DOHH2 (cell line): ENCODE measurements at regions not wholly inside any gene's neighbourhood (a gene's known extent, or its start where the extent isn't known, plus 50 kb on each side); places are given as distances from the start of the nearest gene placed in this dataset.

Source experiments
- H3F3A ChIP-seq: fragments of 200-600 bp; sonication (generic), shearing (Covaris generic); 2 replicates; pipeline ENCODE4 v1.6.0; 2016; ENCODE audit warnings: antibody characterized with exemption, mild to moderate bottlenecking; ENCODE audit not compliant: control insufficient read depth, insufficient read depth
- H3K27ac ChIP-seq: fragments of 200-600 bp; sonication (generic); 2 replicates; pipeline ENCODE4 v1.5.1; 2014; ENCODE audit warnings: low read depth, mild to moderate bottlenecking, low read length, moderate library complexity
- H3K27me3 ChIP-seq: fragments of 200-600 bp; sonication (generic); 2 replicates; pipeline ENCODE4 v1.6.1; 2014; ENCODE audit warnings: mild to moderate bottlenecking, low read length, mixed read lengths; ENCODE audit not compliant: control insufficient read depth
- H3K36me3 ChIP-seq: fragments of 200-600 bp; sonication (generic); 2 replicates; pipeline ENCODE4 v1.6.1; 2014; ENCODE audit warnings: mild to moderate bottlenecking, low read length, moderate library complexity, mixed read lengths; ENCODE audit not compliant: control insufficient read depth
- H3K4me1 ChIP-seq: fragments of 200-600 bp; sonication (generic); 2 replicates; pipeline ENCODE4 v1.6.1; 2014; ENCODE audit warnings: mild to moderate bottlenecking, low read length, mixed read lengths; ENCODE audit not compliant: control insufficient read depth
- H3K4me2 ChIP-seq: fragments of 200-600 bp; sonication (generic); 2 replicates; pipeline ENCODE4 v1.6.0; 2014; ENCODE audit warnings: mild to moderate bottlenecking, low read length, moderate library complexity
- H3K4me3 ChIP-seq: fragments of 200-600 bp; sonication (generic); 2 replicates; pipeline ENCODE4 v1.5.1; 2014; ENCODE audit warnings: mild to moderate bottlenecking, low read length, mixed read lengths
- H3K79me2 ChIP-seq: fragments of 200-600 bp; sonication (generic); 2 replicates; pipeline ENCODE4 v1.6.1; 2014; ENCODE audit warnings: mild to moderate bottlenecking, low read length, mixed read lengths; ENCODE audit not compliant: control insufficient read depth
- H3K9me2 ChIP-seq: fragments of 200-600 bp; sonication (generic); replicated peaks from 2 replicates; pipeline ENCODE4 v1.6.1; 2014; ENCODE audit warnings: mild to moderate bottlenecking, low read length, mixed read lengths; ENCODE audit not compliant: control insufficient read depth
- H3K9me3 ChIP-seq: fragments of 200-600 bp; sonication (generic); 2 replicates; pipeline ENCODE4 v1.6.1; 2014; ENCODE audit warnings: antibody characterized with exemption, low read length, mixed read lengths; ENCODE audit not compliant: control insufficient read depth, insufficient read depth
- H4K20me1 ChIP-seq: fragments of 200-600 bp; sonication (generic); 2 replicates; pipeline ENCODE4 v1.6.0; 2014; ENCODE audit warnings: low read depth, mild to moderate bottlenecking, antibody characterized with exemption, low read length, moderate library complexity; ENCODE audit not compliant: control insufficient read depth, insufficient read depth
- CTCF ChIP-seq: fragments of 200-600 bp; sonication (generic); IDR thresholded peaks from one replicate; pipeline ENCODE4 v1.5.1; 2014; ENCODE audit warnings: antibody characterized with exemption, mild to moderate bottlenecking, low read depth, low read length; ENCODE audit not compliant: poor library complexity, severe bottlenecking
- EZH2phosphoT487 ChIP-seq: fragments of 200-600 bp; sonication (generic); IDR thresholded peaks from 2 replicates; pipeline ENCODE4 v1.6.1; 2017; ENCODE audit warnings: borderline replicate concordance, mild to moderate bottlenecking, antibody characterized with exemption, low read length, moderate library complexity, mixed read lengths

- no peaks in the 10 kb centered on the region for H4K20me1 ChIP-seq
- no peak overlapping the region for H3K27ac ChIP-seq
- no peak overlapping the region for H3K4me3 ChIP-seq
- no peaks in the 10 kb centered on the region for H3K79me2 ChIP-seq
- no peaks in the 10 kb centered on the region for H3F3A ChIP-seq
- no peak for TF ChIP-seq CTCF
- no peak for TF ChIP-seq EZH2phosphoT487
- H3K9me2 ChIP-seq = no peaks in the 10 kb centered on the region
- H3K36me3 ChIP-seq = no peaks in the 10 kb centered on the region
- H3K4me1 ChIP-seq = no peaks in the 10 kb centered on the region
- no peaks in the 10 kb centered on the region for H3K27me3 ChIP-seq
- no peak overlapping the region for H3K4me2 ChIP-seq
- no peaks in the 10 kb centered on the region for H3K9me3 ChIP-seq
Measured at GRCh38 chr12:125835852-125836251, 770.6 kb downstream of the AACS start.

- no peaks in the 10 kb centered on the region for H3K9me2 ChIP-seq
- no peak for TF ChIP-seq EZH2phosphoT487
- TF ChIP-seq CTCF = no peak
- no peaks in the 10 kb centered on the region for H3F3A ChIP-seq
- no peaks in the 10 kb centered on the region for H4K20me1 ChIP-seq
- no peaks in the 10 kb centered on the region for H3K36me3 ChIP-seq
- no peak overlapping the region for H3K27ac ChIP-seq
- no peak overlapping the region for H3K4me3 ChIP-seq
- no peaks in the 10 kb centered on the region for H3K9me3 ChIP-seq
- no peak overlapping the region for H3K4me2 ChIP-seq
- H3K79me2 ChIP-seq = no peaks in the 10 kb centered on the region
- no peaks in the 10 kb centered on the region for H3K4me1 ChIP-seq
- no peaks in the 10 kb centered on the region for H3K27me3 ChIP-seq
Measured at GRCh38 chr12:125836647-125837046, 771.4 kb downstream of the AACS start.

- Histone ChIP-seq H3K9me2 (no peaks in the 10 kb centered on the region), H4K20me1 (no peaks in the 10 kb centered on the region), H3K4me2 (no peak overlapping the region), H3F3A (no peaks in the 10 kb centered on the region), H3K36me3 (no peaks in the 10 kb centered on the region), H3K9me3 (no peaks in the 10 kb centered on the region), H3K27ac (no peak overlapping the region), H3K79me2 (no peaks in the 10 kb centered on the region), H3K27me3 (no peaks in the 10 kb centered on the region), H3K4me1 (no peaks in the 10 kb centered on the region), H3K4me3 (no peak overlapping the region)
- TF ChIP-seq CTCF = no peak
- TF ChIP-seq EZH2phosphoT487 = no peak
Measured at GRCh38 chr12:125841332-125841731, 776.1 kb downstream of the AACS start.

GRCh38 chr12:125852116-125852515, 786.9 kb downstream of the AACS start:
- Histone ChIP-seq H3K9me2 (no peaks in the 10 kb centered on the region), H3K79me2 (no peaks in the 10 kb centered on the region), H3K4me1 (no peaks in the 10 kb centered on the region), H3K36me3 (no peaks in the 10 kb centered on the region), H3K27ac (no peak overlapping the region), H3K9me3 (no peaks in the 10 kb centered on the region), H3F3A (no peaks in the 10 kb centered on the region), H3K27me3 (no peaks in the 10 kb centered on the region), H3K4me2 (no peak overlapping the region), H3K4me3 (no peak overlapping the region), H4K20me1 (no peaks in the 10 kb centered on the region)
- TF ChIP-seq CTCF = no peak
- TF ChIP-seq EZH2phosphoT487 = no peak
